NCI-H345 (cell line): ENCODE measurements at regions not wholly inside any gene's neighbourhood (a gene's known extent, or its start where the extent isn't known, plus 50 kb on each side); places are given as distances from the start of the nearest gene placed in this dataset.
"Not testable (repeated sequence)": the region's sequence is repeated elsewhere in the genome, so short reads cannot be mapped to it uniquely, and the experiment has no call there.

Experiments
- DNase-seq: peaks from one replicate; lab custom pipeline; 2025; lab: John Stamatoyannopoulos, UW

- not testable (repeated sequence) for DNase-seq
Observed at GRCh38 chr5:92011845-92012244, 628.7 kb upstream of the ARRDC3 start.

GRCh38 chr5:92003806-92004205 lies 620.7 kb upstream of the ARRDC3 start:
- DNase-seq: no peak

- no peak for DNase-seq
Observed at GRCh38 chr5:92002721-92003274, 619.7 kb upstream of the ARRDC3 start.

- no peak for DNase-seq
Observed at GRCh38 chr5:91998774-91999173, 615.7 kb upstream of the ARRDC3 start.

GRCh38 chr5:91983869-91984268 lies 600.8 kb upstream of the ARRDC3 start:
- no peak for DNase-seq

- DNase-seq: no peak
Observed at GRCh38 chr5:91978221-91978882, 595.2 kb upstream of the ARRDC3 start.

- no peak for DNase-seq
Observed at GRCh38 chr5:91977579-91977978, 594.5 kb upstream of the ARRDC3 start.

- no peak for DNase-seq
Observed at GRCh38 chr5:91976451-91976850, 593.3 kb upstream of the ARRDC3 start.

- no peak for DNase-seq
Observed at GRCh38 chr5:91963166-91963565, 580.0 kb upstream of the ARRDC3 start.

- no peak for DNase-seq
Observed at GRCh38 chr5:91957666-91958065, 574.5 kb upstream of the ARRDC3 start.

- peak; percentile 3 for DNase-seq
Observed at GRCh38 chr5:91956738-91957137, 573.6 kb upstream of the ARRDC3 start.

GRCh38 chr5:91955610-91956009 lies 572.5 kb upstream of the ARRDC3 start:
- DNase-seq: no peak

- no peak for DNase-seq
Observed at GRCh38 chr5:91954136-91954535, 571.0 kb upstream of the ARRDC3 start.

GRCh38 chr5:91950328-91950727 lies 567.2 kb upstream of the ARRDC3 start:
- DNase-seq: no peak

- no peak for DNase-seq
Observed at GRCh38 chr5:91946870-91947269, 563.8 kb upstream of the ARRDC3 start.

GRCh38 chr5:91941588-91941987 lies 558.5 kb upstream of the ARRDC3 start:
- no peak for DNase-seq

- no peak for DNase-seq
Observed at GRCh38 chr5:91938441-91938840, 555.3 kb upstream of the ARRDC3 start.

- no peak for DNase-seq
Observed at GRCh38 chr5:91937121-91937520, 554.0 kb upstream of the ARRDC3 start.

- no peak for DNase-seq
Observed at GRCh38 chr5:91929522-91929817, 546.4 kb upstream of the ARRDC3 start.

- DNase-seq: peak; percentile 14
Observed at GRCh38 chr5:91928754-91929521, 545.8 kb upstream of the ARRDC3 start.

- no peak for DNase-seq
Observed at GRCh38 chr5:91927439-91927838, 544.3 kb upstream of the ARRDC3 start.

- no peak for DNase-seq
Observed at GRCh38 chr5:91925249-91925648, 542.1 kb upstream of the ARRDC3 start.

- DNase-seq: not testable (repeated sequence)
Observed at GRCh38 chr5:91917037-91917814, 534.1 kb upstream of the ARRDC3 start.
